Activated CD8-positive, alpha-beta memory T cell treated with anti-CD3 and anti-CD28 coated beads for 48 hours (primary cell): ENCODE measurements at regions not wholly inside any gene's neighbourhood (a gene's known extent, or its start where the extent isn't known, plus 50 kb on each side); places are given as distances from the start of the nearest gene placed in this dataset.

Experiments
- DNase-seq, 3 experiments: peaks; one replicate each; pipeline ENCODE4 v3.0.0-alpha.2; 2020; ENCODE audit warnings: low read depth in 2 of 3, low spot score in 2 of 3

DNA sequence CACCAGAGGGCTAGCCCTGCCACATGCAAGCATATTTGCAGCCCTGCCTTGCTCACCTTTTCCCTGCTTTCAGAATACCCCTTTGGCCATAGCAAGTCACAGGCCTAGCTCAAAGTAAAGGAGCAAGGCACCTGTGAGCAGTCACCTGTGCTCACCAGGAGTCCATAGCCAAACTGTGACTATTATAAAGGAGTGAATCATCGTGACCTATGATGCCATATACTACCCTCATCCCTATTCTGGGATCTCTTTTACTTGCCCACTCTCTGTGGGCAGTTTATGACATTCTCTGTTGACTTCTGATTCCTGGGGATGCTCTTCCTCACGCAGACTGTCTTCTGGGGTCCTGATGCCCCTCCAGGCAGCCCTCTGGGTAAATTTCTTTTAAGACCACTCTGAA, 200.5 kb upstream of the NLRP1 start:
- no peak for DNase-seq

DNA sequence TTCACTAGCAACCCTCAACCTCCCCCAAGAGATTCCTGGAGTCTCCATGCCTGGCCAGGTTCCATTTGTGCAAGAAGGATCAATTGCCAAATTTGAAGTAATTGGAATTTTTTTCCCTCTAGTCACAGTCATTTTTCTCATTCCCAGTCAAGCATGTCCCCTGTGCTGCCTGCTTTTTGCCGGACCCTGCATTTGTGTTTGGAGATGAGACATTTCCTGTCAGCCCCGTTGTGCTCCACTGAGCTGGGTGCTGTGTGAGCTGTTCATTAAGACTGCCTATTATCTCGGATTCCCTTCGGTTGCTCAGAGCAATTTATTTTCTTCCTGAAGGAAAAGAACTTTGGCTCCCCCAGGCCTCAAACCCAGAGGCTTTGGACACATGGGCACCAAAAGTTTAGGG, 201.0 kb upstream of the NLRP1 start:
- no peak for DNase-seq

DNA sequence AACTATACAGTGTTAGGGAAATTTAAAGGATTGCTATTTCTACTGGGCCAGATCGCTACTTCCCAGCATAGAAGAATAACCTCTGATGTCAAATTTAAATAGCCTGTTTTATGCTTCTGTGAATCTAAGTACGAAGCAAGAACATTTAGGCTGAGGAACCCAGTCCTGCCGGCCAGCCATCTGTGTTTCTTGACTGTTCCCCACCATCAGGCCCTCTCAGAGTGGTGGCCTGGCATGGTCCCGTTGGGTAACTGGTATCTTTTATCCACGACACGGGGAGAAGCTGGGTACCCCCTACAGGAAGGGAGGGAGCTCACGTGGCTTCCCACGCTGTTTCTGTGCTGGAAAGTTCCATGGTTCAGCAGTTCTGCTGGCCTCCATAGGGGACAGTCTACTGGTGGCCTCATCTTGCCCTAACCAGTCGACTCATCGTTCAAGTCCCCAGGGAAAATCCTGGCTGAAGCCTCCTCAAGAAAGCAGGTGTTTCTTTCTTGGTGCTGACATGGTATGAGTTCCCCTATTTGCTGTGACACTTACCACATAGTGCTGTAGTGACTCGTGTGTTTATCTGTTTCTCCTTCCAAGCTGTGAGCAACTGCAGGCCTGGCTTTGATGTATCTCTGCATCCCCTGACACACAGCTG, 201.7 kb upstream of the NLRP1 start:
- no peak for DNase-seq

DNA sequence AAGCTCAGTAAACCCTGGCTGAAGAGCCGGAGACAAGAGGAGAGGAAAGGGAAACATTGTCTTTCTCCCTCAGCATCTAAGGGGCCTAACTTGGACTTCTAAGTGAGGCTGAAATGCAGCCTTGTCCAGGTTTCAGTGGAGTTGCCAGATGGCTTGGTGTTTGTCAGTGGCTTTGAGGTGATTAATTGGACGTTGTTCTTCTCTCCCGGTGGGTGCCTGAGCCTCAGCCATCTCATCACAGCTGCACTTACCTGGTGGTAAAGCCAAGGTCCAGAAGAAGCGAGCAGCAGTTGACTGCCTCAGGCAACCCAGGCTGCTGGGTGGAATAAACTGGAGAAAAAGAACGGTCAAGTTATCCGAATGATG, 202.2 kb upstream of the NLRP1 start:
- DNase-seq, result no peak

DNA sequence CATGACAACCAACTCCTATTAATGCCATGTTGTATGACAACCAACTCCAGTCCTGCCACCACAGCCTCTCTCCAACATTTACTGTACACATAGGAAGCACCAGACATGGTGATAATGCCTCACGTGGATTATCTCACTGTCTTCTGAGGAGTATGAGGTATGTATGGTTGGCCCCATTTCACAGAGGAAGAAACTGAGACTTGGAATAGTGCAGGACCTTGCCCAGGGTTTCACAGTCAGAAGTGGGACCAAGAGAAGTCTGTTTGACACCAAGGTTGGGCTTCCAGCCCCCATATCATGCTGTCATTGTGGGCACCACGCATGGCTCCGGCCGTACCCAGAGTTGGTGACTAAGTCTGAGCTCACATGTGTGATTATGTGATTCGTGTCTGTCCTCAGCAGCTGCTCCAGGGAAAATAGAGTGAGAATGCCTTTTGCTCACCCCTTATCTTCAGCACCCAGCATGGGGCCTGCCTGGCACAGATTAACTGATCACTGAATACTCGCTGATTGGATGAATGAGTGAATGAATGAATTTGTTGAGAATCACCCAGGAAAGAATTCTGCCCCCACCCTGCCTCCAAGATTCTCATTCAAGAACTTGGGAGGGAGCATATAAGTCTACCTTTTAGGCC, 204.1 kb upstream of the NLRP1 start:
- no peak for DNase-seq

DNA sequence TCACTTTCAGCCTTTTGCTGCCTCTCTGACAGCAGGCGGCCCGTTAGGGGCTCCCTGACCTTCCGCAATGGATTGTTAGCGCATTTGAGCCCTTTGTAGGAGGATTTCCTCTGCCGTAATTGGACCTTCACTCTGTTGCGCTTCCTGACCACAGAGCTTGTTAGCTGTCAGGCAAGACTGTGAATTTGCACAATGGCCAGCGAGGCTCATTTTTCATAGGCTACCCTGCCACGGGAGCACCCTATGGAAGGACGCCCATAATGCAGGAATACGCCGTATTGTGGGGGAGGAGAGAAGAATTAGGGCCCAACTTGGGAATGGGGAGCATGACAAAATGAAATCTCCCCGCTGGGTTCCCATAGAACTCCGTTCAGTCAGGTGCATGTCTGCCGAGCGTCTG, 205.2 kb upstream of the NLRP1 start:
- DNase-seq, result no peak

DNA sequence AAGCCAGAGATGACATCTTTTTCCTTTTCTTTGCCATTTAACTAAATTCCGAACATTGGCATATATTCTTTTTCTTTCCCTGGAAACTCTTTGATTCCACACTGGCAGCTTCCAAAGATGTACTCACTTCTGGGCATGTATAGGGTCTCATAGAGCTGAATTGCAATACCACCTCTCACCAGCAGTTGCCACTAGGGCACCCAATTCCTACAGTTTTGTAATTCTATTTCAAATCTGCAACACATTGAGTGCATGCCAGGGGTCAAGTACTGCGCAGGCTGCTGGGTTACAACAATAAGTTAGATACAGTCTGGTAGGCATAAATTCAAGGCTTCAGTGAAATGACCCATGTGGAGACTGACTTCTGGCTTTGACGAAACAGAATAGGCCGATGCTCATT, 208.8 kb upstream of the NLRP1 start:
- DNase-seq, result no peak

DNA sequence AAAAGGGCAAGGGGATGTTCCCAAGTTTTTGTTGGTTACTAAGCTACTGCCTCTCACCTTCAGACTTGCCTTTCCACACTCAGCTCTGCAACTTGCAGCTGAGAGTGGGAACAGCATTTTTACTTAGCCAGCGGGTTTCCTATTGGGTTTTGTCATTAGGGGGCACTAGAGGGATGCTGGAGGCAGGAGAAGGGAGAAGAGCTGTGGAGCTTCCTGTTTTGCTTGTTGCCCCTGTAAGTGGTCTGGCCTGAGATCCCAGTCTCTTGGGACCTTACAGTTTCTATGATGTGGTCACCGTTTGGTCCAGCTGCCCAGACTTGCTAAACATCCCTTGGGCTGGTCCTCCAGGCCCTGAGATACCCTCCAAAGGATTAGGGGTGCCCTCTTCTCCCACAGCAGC, 209.6 kb upstream of the NLRP1 start:
- DNase-seq, result no peak

DNA sequence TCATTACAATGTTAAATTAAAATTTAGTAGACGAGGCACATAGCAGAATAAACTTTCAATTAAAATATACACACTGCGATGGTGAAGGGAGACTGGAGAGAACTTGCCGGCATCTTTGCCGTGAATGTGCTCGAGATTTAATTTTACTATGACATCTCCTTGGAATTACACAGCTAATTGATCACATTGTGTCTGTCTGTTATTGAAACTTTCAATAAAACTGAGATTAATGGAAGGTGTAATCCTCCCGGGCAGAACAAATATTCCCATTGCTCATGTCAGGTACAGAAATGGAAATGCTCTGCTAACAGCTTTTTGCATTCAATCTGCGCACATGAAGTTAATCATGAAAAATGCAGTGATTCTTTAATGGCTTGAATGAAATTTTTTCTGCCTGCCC, 210.1 kb upstream of the NLRP1 start:
- no peak for DNase-seq

DNA sequence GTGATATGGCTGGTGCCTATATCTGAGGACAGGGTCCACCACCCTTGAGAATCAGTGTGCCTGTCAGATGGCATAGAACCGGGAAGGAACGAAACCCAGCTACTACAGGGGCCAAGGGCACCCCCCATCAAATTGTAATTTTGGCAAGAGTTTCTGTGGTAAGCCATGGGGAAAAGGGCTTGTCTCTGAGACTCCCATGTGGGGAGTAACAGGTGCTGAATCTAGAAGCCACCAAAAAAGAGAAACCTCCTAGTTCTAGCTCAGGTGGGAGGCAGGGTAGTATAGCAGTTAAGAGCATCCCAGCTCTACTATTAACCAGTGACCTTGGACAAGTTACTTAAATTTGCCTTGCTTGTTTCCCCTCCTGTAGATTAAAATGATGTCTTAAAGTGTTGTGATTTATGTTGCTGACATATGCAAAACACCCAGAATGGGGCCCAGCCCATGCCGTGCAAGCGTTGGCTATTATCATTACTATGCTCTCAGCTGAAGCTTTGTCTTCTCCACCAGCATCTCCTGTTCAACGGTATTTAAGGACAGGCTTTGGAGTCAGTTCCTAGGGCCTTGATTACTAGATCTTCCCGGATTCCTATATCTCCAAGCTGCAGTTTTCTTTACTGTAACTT, 210.7 kb upstream of the NLRP1 start:
- no peak for DNase-seq

DNA sequence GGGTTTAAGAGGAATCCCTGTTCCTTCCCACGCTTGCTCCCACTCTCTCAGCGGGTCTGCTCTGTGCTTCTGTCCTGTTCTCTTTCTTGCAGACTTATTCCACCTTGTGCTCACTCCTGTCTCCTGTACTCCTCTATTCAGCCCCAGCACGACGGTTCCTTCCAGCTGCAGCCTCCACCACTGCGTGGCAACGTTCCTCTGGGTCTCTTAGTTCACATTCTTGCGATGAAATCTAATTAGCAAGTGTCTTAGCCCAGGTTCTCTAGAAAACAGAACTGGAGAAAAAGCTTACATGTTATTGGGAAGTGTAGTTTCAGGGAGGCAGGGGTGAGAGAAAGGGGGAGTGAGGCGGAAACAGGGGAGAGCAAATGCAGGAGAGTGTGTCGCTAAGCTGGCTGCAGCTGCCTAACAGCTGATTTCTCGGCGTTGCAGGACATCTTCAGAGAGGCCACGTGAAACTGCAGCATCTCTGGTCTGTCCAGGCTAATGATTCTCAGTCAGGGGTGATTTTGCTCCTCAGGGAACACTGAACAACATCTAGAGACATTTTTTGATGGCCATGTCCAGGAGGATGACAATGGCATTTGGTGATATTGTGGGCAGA, 213.2 kb upstream of the NLRP1 start:
- no peak for DNase-seq

DNA sequence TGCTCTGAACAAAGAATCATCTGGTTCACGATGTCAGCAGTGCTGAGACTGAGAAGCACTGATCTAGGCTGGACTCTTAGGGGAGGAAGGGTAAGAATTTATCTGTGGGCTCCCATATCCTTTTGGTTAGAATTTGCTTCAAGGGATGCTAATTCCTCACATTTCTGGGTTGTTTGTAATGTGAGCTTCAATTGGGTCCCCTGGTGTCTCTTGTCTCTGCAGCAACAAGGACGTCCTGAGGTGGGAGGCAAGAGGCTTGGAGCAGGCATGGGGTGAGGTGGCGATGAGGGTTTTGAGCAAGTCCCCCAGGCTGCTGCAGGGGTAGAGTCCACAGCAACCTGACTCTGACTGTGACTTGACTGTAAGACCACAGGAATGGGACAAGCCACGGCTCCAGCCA, 213.8 kb upstream of the NLRP1 start:
- DNase-seq, result no peak

DNA sequence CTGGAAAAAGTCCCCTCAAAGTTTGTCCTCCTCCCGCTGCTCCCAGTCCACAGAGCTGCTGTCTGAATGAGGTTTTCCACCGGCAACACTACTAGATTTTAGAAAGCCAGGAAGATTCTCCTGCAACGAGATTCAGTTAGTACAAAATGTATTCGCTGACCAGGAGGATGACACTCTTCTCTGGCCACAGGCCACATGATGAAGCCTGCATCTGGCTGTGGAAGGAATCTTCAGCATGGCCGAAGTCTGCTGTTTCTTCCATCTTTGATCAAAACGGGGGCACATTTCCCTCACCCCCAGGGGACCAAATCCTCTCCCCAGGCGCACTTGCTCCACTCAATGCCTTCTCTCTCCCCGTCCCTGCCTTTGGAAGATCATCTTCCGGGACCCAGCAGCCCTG, 215.8 kb upstream of the NLRP1 start:
- no peak for DNase-seq

DNA sequence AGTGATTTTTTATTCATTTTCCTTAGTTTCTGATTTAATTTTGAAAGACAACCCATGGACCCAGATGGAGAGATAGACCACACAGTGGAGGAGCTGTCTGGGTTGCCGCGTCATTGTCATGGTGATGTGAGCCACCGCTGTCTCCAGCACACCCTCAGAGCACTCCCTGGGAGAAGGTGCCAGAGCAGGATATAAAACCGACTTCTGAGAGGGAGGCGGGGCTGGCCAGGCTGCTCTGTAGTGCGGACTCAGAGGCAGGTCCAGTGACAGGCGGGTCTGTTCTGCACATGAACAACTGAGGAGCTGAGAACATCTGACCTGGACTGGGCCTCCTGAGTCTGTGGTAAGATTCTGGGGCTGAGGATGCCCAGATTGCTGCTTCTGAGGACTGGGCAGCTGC, 216.3 kb upstream of the NLRP1 start:
- DNase-seq, result no peak

DNA sequence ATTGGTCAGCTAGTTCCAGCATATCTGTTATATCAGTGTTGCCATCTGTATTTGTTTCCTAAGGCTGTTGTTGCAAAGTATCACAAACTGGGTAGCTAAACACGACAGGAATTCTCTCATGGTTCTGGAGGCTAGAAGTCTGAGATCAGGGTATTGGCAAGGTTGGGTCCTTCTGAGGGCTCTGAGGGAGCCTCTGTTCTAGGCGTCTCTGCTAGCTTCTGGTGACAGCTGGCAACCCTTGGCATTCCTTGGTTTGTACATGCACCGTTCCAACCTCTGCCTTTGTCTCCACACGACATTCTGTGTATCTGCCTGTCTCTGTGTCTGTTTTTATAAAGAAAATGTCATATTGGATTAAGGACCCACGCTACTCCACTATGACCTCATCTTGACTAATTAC, 219.9 kb upstream of the NLRP1 start:
- DNase-seq, result no peak

DNA sequence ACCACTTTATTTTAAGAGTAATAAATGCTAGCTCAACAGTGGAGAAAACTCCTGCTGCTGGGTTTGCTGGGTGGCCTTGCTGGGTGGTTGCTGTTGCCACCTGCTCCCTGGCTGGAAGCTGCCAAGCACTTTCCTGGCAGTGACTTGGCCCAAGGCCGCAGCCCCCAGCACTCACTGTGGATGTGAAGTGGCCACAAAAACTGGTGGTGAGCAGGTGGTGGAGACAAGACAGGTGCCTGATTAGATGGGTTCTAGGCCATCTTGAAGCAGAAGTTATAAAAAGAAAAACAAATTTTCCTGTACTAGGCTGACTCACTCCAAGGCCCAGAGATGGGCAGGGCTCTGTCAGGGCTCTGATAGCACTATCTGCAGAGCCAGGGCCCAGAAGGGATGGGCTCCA, 224.7 kb upstream of the NLRP1 start:
- no peak for DNase-seq

DNA sequence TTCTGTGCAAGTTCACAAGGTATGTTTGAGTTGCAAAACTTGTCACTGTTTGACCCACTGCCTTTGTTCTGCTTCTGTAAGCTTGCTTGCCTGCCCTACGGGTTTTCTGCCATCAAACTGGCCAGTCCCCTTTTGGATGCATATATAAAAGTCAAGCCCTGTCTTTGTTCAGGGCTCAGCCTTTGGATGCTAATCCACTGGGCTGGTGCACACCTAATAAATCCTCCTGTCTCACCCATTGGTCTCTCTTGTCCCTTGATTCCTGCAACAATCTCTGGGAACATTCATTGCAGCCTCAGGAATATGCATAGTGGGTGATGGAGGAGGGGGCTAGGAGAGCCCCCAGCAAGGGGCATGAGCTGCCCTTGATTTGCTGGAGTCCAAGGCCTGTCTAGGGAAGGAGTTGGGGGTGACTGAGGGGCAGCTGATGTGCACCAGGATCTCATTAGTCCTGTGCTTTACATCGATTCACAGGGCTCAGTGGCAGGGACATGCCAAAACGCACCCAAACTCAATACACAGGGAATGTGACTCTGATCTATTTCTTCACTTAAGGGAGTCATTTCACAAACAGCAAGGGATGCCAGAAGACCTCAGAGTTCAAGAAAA, 225.4 kb upstream of the NLRP1 start:
- DNase-seq, result no peak

DNA sequence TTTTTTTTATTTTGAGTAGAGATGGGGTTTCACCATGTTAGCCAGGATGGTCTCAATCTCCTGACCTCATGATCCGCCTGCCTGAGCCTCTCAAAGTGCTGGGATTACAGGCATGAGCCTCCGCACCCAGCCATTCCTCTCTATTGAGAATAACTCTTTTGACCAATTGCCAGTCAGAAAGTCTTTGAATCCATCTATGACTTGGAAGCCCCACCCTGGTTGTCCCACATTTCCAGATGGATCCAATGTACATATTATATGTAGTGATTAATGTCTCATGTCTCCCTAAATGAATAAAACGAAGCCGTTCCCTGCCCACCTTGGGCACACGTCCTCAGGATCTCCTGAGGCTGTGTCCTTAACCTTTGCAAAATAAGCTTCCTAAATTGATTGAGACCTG, 228.3 kb upstream of the NLRP1 start:
- no peak for DNase-seq

DNA sequence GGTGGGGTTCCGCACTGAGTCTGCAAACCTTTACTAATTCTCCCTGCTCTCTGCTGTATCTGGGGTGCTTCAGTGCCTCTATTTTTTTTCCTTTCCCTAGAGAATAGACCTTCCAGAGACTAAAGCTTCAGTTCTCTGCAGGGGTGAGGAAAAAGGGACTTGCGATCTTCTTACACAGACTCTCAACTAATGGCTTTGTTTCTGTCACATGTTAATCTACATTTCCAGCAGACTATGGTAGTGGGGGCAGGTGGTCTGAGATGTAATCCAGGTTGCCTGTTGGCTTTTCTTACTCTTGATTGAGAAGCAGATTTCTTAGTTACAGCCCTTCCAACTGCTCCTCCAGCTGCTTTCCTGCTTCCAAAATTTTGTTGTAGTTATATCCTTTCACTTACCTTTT, 229.0 kb upstream of the NLRP1 start:
- no peak for DNase-seq

DNA sequence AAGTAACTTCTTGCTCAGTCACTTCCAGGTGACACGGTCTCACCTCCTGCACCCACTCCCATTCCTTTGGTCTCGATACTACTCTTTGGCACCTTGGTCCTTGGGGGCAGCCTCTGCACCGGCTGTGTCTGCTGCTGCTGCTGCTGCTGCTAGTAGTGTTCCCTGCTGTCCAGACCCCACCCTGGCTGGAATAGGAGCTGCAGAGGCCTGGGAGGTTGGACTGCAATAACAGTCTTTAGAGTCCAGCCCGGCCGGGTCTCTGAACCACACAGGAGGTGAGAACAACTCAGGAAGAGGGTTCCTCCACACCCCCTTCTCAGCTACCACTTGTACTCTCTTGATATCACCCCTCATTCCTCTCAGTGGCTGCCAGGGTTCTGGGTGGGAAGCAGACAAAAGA, 231.1 kb upstream of the NLRP1 start:
- DNase-seq, result no peak

DNA sequence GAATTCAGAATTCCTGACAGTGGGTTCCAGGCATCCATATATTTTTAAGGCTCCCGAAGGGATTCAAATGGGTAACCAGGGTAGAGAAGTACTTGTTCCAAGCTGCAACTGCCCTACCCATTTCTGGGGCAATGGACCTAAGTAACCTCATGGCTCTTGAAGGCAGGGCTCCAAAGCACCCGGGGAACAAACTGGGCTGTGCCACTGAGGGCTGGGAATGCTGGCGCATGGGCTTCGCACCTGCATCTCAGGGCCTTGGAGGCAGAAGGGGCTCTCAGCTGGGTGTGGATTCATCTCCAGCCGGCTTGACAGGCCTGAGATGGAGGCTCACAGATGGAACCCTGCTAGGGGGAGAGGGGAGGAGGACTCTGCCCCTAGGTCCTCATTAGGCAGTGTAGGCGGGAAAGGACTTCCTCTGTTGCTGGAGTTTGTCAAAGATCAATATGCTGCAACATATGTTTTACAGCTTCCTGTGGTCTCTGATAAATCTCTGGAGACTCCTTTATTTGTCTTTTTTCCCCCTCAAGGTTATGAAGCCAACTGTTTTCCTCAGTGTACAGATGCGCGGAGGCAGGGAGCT, 232.3 kb upstream of the NLRP1 start:
- DNase-seq, result no peak
